Left lung (tissue), 4 donors: ENCODE measurements at regions not wholly inside any gene's neighbourhood (a gene's known extent, or its start where the extent isn't known, plus 50 kb on each side); places are given as distances from the start of the nearest gene placed in this dataset.

ENCODE experiments used
- ATAC-seq: fragments of 200-7000 bp; cut with Tn5 transposase; one replicate; pipeline ENCODE4 v1.9.1; 2020; ENCODE audit warnings: moderate library complexity
- DNase-seq, 4 donors: peaks; one replicate each; pipeline ENCODE4 v3.0.0-alpha.2; 2013 to 2020
- H3K27ac ChIP-seq, 2 donors: fragments of 200-600 bp; sonication (generic) in 1 of 2; one replicate each; pipeline versions ENCODE4 v1.5.0 to v1.8.0; 2020 to 2021
- H3K27me3 ChIP-seq, 2 donors: fragments of 200-600 bp; sonication (generic) in 1 of 2; one replicate each; pipeline versions ENCODE4 v1.5.0 to v1.8.0; 2020 to 2021
- H3K36me3 ChIP-seq, 2 donors: fragments of 200-600 bp; sonication (generic) in 1 of 2; one replicate each; pipeline versions ENCODE4 v1.5.0 to v1.8.0; 2020 to 2021
- H3K4me1 ChIP-seq, 2 donors: fragments of 200-600 bp; one replicate each; pipeline ENCODE4 v1.8.0; 2021
- H3K4me3 ChIP-seq, 2 donors: fragments of 200-600 bp; sonication (generic) in 1 of 2; one replicate each; pipeline versions ENCODE4 v1.5.0 to v1.8.0; 2020 to 2021; ENCODE audit warnings: mild to moderate bottlenecking in 1 of 2
- H3K9me3 ChIP-seq, 2 donors: fragments of 200-600 bp; sonication (generic) in 1 of 2; one replicate each; pipeline versions ENCODE4 v1.5.0 to v1.8.0; 2020 to 2021
- intact Hi-C, 2 donors: fragments of 100-400 bp; cut with DNase I; formaldehyde crosslinking; loops; one replicate each; pipeline versions ENCODE4 v1.11.2 to v1.14.2; 2022
- TF ChIP-seq, protein P1 (sequence below), 2 donors: fragments of 200-600 bp; sonication (generic) in 1 of 2; IDR thresholded peaks; one replicate each; pipeline versions ENCODE4 v1.5.0 to v1.8.0; 2021; ENCODE audit warnings: antibody characterized with exemption in 2 of 2
- donor health status: DM: no; HTN: yes; CAD: no.
- donor health status: DM: no; HTN: no; CAD: no.

DNA sequence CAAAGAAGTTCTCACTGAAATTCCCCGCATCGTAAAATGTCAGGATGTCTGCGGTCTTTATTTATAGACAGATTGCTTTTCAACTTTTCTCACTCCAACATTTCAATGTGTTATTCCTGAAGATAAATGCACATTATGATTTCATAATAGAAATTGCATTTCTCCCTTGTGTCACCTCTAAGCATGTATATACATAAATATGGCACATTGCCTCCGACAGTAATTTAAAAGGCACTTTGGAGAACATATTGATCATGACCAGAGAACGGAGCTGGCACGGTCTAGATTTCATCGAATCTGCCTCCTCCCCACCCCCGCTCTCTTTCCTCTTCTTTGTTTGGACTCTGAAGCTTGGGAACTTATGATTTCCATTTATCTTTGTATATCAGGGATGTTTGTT, 54.9 kb upstream of the IGSF21 start:
- Histone ChIP-seq H3K27ac (no peak overlapping the region), H3K4me1 (no peaks in the 10 kb centered on the region), H3K9me3 (no peaks in the 10 kb centered on the region), H3K36me3 (no peaks in the 10 kb centered on the region), H3K4me3 (no peak overlapping the region), H3K27me3 (peaks cover 0 to 21% of the 10 kb centered on the region in 2 donors)
- ATAC-seq, result no peak
- DNase-seq, result no peak
- intact Hi-C loops, result no loop called here
- TF ChIP-seq, protein P1, sequence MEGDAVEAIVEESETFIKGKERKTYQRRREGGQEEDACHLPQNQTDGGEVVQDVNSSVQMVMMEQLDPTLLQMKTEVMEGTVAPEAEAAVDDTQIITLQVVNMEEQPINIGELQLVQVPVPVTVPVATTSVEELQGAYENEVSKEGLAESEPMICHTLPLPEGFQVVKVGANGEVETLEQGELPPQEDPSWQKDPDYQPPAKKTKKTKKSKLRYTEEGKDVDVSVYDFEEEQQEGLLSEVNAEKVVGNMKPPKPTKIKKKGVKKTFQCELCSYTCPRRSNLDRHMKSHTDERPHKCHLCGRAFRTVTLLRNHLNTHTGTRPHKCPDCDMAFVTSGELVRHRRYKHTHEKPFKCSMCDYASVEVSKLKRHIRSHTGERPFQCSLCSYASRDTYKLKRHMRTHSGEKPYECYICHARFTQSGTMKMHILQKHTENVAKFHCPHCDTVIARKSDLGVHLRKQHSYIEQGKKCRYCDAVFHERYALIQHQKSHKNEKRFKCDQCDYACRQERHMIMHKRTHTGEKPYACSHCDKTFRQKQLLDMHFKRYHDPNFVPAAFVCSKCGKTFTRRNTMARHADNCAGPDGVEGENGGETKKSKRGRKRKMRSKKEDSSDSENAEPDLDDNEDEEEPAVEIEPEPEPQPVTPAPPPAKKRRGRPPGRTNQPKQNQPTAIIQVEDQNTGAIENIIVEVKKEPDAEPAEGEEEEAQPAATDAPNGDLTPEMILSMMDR (IDR thresholded peaks at IDR 0.05), result no peak

DNA sequence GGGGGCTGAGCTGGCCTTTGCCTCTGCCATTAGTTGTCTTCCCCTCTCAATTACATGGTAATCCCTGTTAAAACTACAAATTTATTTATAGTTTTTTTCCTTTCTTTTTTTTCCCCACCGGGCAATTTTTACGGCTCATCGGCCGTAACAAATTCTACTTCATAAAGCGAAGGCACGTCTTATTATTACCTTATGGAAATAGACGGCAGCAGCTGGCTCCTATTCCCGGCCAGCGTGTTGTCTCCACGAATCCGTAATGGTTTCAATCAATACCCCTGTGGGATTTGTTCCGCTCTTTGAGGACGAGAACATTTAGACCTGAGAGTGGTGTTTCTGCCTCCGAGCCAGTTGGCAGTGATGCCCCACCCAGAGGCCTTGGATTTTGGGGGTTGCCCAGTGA, 52.4 kb upstream of the IGSF21 start:
- intact Hi-C loops, result no loop called here
- H3K4me1 ChIP-seq, result no peaks in the 10 kb centered on the region
- ATAC-seq, result no peak

DNA sequence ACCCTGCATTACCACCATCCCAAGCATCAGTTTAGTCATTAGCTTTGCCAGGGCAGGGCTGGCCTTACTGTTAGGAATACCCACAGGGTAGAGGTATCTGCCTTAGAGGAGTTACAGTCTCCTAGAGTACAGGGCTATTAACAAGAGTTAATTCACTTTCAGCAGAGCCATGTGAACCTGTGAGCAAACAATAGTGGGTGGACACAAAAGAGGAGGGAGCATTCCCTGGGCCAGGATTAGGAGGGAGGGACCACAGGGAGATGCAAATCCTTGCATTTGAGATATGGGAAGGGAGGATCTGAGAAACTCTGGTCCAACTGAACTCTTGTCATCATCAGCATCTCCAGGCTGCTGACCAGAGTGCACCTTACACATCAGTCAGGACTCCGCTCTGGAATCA, 51.1 kb upstream of the IGSF21 start:
- DNase-seq (no peak), ATAC-seq (no peak)
- TF ChIP-seq, protein P1 (IDR thresholded peaks at IDR 0.05), result no peak

More for the DNA sequence above, 52.4 kb upstream of the IGSF21 start:
- Histone ChIP-seq H3K36me3 (no peaks in the 10 kb centered on the region), H3K27me3 (peaks cover 0 to 31% of the 10 kb centered on the region in 2 donors), H3K4me3 (no peak overlapping the region), H3K9me3 (no peaks in the 10 kb centered on the region), H3K27ac (no peak overlapping the region)
- TF ChIP-seq, protein P1 (IDR thresholded peaks at IDR 0.05), result no peak
- DNase-seq, result no peak

DNA sequence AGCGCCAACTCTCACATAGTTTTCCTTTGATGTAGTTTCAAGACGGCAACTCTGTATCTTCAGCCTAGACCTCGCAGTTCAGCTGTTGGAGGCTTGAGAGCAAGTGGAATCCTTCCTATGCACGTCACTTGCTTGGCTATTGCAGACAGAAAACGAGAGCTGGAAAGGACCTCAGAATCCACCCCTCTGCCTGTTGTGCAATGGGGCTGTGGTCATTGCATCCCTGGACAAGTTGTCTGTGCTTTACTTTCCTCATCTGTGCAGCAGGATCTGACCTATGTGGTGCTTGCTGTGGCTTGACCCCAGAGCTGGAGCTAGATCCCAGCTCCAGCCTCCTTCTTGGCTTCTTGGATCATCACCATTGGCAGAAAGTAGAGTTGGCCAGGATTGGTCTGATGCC, 50.0 kb upstream of the IGSF21 start:
- Histone ChIP-seq H3K27ac (no peak overlapping the region), H3K4me1 (no peaks in the 10 kb centered on the region), H3K27me3 (peaks cover 0 to 24% of the 10 kb centered on the region in 2 donors), H3K36me3 (no peaks in the 10 kb centered on the region), H3K9me3 (peaks cover 0 to 10% of the 10 kb centered on the region in 2 donors), H3K4me3 (no peak overlapping the region)
- no peak for ATAC-seq
- TF ChIP-seq, protein P1 (IDR thresholded peaks at IDR 0.05), result no peak
- intact Hi-C loops, result no loop called here
- DNase-seq, result no peak

More for the DNA sequence above, 51.1 kb upstream of the IGSF21 start:
- Histone ChIP-seq H3K4me1 (no peaks in the 10 kb centered on the region), H3K27me3 (peaks cover 0 to 24% of the 10 kb centered on the region in 2 donors), H3K36me3 (no peaks in the 10 kb centered on the region), H3K9me3 (peaks cover 0 to 1% of the 10 kb centered on the region in 2 donors), H3K4me3 (no peak overlapping the region), H3K27ac (no peak overlapping the region)
- intact Hi-C loops, result no loop called here
